SU-DHL-6 (cell line): ENCODE measurements at regions not wholly inside any gene's neighbourhood (a gene's known extent, or its start where the extent isn't known, plus 50 kb on each side); places are given as distances from the start of the nearest gene placed in this dataset.

Source experiments
- EZH2phosphoT487 ChIP-seq: fragments of 200-600 bp; sonication (generic), shearing (Covaris generic); conservative IDR thresholded peaks from 2 replicates; pipeline ENCODE4 v1.6.1; 2018; ENCODE audit warnings: mild to moderate bottlenecking, antibody characterized with exemption, low read length, moderate library complexity, mixed read lengths
- TF ChIP-seq, protein P1 (sequence below): fragments of 200-600 bp; sonication (generic); IDR thresholded peaks from one replicate; pipeline ENCODE4 v1.5.1; 2017; ENCODE audit warnings: antibody characterized with exemption, mild to moderate bottlenecking, low read length, moderate library complexity; ENCODE audit not compliant: insufficient read depth, poor library complexity, severe bottlenecking

DNA sequence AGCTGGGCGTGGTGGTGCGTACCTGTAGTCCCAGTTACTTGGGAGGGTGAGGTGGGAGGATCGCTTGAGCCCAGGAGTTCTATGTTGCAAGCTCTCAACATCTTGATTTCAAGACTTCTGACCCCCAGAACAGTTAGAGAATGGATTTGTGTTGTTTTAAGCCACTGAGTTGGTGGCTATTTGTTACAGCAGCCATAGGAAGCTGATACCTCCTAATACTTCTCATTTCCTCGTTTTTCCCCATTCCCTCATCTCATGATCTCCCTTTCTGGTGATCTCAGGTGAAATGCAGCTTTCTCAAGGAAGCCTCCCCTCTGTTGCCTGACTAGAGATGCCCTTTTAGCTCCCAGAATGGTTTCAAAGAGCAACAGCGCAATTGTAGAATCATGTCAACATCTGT is 378.8 kb downstream of the TYW1 start:
- TF ChIP-seq, protein P1, sequence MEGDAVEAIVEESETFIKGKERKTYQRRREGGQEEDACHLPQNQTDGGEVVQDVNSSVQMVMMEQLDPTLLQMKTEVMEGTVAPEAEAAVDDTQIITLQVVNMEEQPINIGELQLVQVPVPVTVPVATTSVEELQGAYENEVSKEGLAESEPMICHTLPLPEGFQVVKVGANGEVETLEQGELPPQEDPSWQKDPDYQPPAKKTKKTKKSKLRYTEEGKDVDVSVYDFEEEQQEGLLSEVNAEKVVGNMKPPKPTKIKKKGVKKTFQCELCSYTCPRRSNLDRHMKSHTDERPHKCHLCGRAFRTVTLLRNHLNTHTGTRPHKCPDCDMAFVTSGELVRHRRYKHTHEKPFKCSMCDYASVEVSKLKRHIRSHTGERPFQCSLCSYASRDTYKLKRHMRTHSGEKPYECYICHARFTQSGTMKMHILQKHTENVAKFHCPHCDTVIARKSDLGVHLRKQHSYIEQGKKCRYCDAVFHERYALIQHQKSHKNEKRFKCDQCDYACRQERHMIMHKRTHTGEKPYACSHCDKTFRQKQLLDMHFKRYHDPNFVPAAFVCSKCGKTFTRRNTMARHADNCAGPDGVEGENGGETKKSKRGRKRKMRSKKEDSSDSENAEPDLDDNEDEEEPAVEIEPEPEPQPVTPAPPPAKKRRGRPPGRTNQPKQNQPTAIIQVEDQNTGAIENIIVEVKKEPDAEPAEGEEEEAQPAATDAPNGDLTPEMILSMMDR: no peak
- TF ChIP-seq EZH2phosphoT487: no peak
